Natural killer cell (primary cell): ENCODE measurements at regions not wholly inside any gene's neighbourhood (a gene's known extent, or its start where the extent isn't known, plus 50 kb on each side); places are given as distances from the start of the nearest gene placed in this dataset.

Experiments used
- ATAC-seq, 3 donors: fragments of 150-1000 bp in 2 of 3; fragments of 200-7000 bp in 1 of 3; cut with Tn5 transposase; 1 replicate in 1 of 3; 2 replicates in 2 of 3; pipeline ENCODE4 v1.10.0; 2021; ENCODE audit warnings: mild to moderate bottlenecking in 2 of 3, moderate library complexity in 2 of 3
- DNase-seq, 2 donors: peaks; one replicate each; pipeline versions ENCODE4 v3.0.0 to v3.0.0-alpha.2; 2013 to 2021; ENCODE audit warnings: mixed read lengths in 1 of 2
- H3K27ac ChIP-seq: one replicate; pipeline ENCODE4 v1.5.1; 2013; ENCODE audit warnings: mild to moderate bottlenecking, low read length
- H3K27me3 ChIP-seq: one replicate; pipeline ENCODE4 v1.6.1; 2013; ENCODE audit warnings: low read length; ENCODE audit not compliant: control insufficient read depth, insufficient read depth
- H3K36me3 ChIP-seq: one replicate; pipeline ENCODE4 v1.6.1; 2013; ENCODE audit warnings: low read length; ENCODE audit not compliant: control insufficient read depth, insufficient read depth
- H3K4me1 ChIP-seq: one replicate; pipeline ENCODE4 v1.6.1; 2013; ENCODE audit warnings: low read length; ENCODE audit not compliant: control insufficient read depth, insufficient read depth
- H3K4me3 ChIP-seq: one replicate; pipeline ENCODE4 v1.5.1; 2013; ENCODE audit warnings: low read length
- H3K9me3 ChIP-seq: one replicate; pipeline ENCODE4 v1.6.1; 2013; ENCODE audit warnings: low read length; ENCODE audit not compliant: control insufficient read depth, insufficient read depth
- H3K27ac Mint-ChIP-seq, 2 donors: one replicate each; pipeline ENCODE4 v1.8.0; 2022; ENCODE audit warnings: mild to moderate bottlenecking in 2 of 2, mixed read lengths in 2 of 2, moderate library complexity in 1 of 2
- H3K27me3 Mint-ChIP-seq, 2 donors: one replicate each; pipeline ENCODE4 v1.8.0; 2022; ENCODE audit warnings: low read depth in 2 of 2, mixed read lengths in 2 of 2
- H3K36me3 Mint-ChIP-seq: one replicate; pipeline ENCODE4 v1.8.0; 2022; ENCODE audit warnings: mixed read lengths
- H3K4me1 Mint-ChIP-seq, 2 donors: one replicate each; pipeline ENCODE4 v1.8.0; 2022; ENCODE audit warnings: mixed read lengths in 2 of 2
- H3K4me3 Mint-ChIP-seq: one replicate; pipeline ENCODE4 v1.8.0; 2022; ENCODE audit warnings: mild to moderate bottlenecking, moderate library complexity, mixed read lengths
- H3K9me3 Mint-ChIP-seq, 2 donors: one replicate each; pipeline ENCODE4 v1.8.0; 2022; ENCODE audit warnings: mixed read lengths in 2 of 2
- CTCF ChIP-seq: fragments of 200-600 bp; IDR thresholded peaks from one replicate; pipeline ENCODE4 v1.8.0; 2022; ENCODE audit warnings: antibody characterized with exemption
- WGBS: methylation state at CpG from one replicate; pipeline ENCODE4 v1.1.7; 2013; ENCODE audit warnings: missing lambda C conversion rate; ENCODE audit not compliant: insufficient coverage; 5-methylcytosine and 5-hydroxymethylcytosine counted together
- intact Hi-C: fragments of 100-400 bp; cut with micrococcal nuclease; formaldehyde crosslinking; loops from one replicate; pipeline ENCODE4 v1.14.2; 2022

DNA sequence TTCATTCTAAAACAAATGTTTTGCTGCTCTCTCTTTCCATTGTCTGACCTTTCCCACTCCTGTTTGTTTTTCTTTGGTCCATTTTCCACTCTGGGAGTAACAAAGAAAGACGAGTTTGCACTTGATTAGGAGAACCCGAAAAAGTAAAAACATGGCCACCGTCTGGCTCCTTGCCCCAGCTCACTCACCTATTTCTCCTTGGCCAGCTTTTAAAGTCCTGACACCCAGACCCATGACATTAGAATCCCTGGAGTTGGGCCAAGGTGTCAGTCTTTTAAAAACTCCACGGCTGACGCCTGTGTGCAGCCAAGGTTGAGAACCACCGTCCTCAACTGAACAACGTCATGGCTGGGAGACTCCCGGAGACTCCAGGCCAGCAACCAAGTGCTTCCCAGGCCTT lies 63.6 kb upstream of the FLT1 start:
- intact Hi-C loops = no loop called here
- WGBS = 96% methylated on average over 8 of the region's 8 CpGs
- ATAC-seq = no peak

GRCh38 chr13:28557725-28558520 lies 63.0 kb upstream of the FLT1 start:
- Histone ChIP-seq H3K36me3 (no peaks in the 10 kb centered on the region), H3K27ac (no peak overlapping the region), H3K9me3 (no peaks in the 10 kb centered on the region), H3K4me3 (no peak overlapping the region), H3K4me1 (no peaks in the 10 kb centered on the region), H3K27me3 (no peaks in the 10 kb centered on the region)
- intact Hi-C loops = no loop called here
- no peak for ATAC-seq
- Mint-ChIP-seq H3K27me3 (peaks cover 7 to 8% of the 10 kb centered on the region in 2 donors), H3K4me1 (no peaks in the 10 kb centered on the region), H3K36me3 (no peaks in the 10 kb centered on the region), H3K9me3 (no peaks in the 10 kb centered on the region), H3K4me3 (no peak overlapping the region), H3K27ac (no peak overlapping the region)
- 87% methylated on average over 5 of the region's 5 CpGs for WGBS
- no peak for DNase-seq
- TF ChIP-seq CTCF = no peak

More for the DNA sequence above, 63.6 kb upstream of the FLT1 start:
- Histone ChIP-seq H3K36me3 (no peaks in the 10 kb centered on the region), H3K9me3 (no peaks in the 10 kb centered on the region), H3K27me3 (no peaks in the 10 kb centered on the region), H3K4me3 (no peak overlapping the region), H3K4me1 (no peaks in the 10 kb centered on the region), H3K27ac (no peak overlapping the region)
- Mint-ChIP-seq H3K27ac (no peak overlapping the region), H3K27me3 (peaks cover 8% of the 10 kb centered on the region in 2 donors), H3K36me3 (no peaks in the 10 kb centered on the region), H3K4me1 (no peaks in the 10 kb centered on the region), H3K4me3 (no peak overlapping the region), H3K9me3 (no peaks in the 10 kb centered on the region)
- TF ChIP-seq CTCF = no peak
- DNase-seq = no peak

DNA sequence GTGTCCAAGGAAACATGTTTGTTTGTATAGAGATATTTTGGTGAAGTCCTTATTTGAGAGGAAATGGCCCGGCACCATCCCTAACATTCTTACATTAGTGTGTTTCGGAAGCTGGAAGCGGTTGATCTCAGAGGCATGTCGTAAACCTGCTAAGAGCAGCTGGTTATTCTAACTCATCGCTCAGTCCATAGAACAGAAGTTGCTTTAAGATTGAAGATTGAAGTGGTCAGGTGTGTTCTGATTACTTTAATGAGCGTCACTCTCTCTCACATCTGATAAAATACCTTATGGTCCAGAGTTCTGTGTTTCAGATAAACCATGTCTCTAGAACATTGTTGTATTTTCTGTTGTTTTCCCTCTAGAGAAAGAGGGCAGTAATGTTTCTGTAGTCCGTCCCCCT lies 60.2 kb upstream of the FLT1 start:
- DNase-seq (no peak), ATAC-seq (no peak)
- Mint-ChIP-seq H3K9me3 (no peaks in the 10 kb centered on the region), H3K4me1 (no peaks in the 10 kb centered on the region), H3K4me3 (no peak overlapping the region), H3K27ac (no peak overlapping the region), H3K36me3 (no peaks in the 10 kb centered on the region), H3K27me3 (peaks cover 17% of the 10 kb centered on the region in 2 donors)
- no peak overlapping the region for H3K27ac ChIP-seq
- no peaks in the 10 kb centered on the region for H3K9me3 ChIP-seq
- H3K36me3 ChIP-seq = no peaks in the 10 kb centered on the region
- intact Hi-C loops = no loop called here
- no peaks in the 10 kb centered on the region for H3K27me3 ChIP-seq
- no peak overlapping the region for H3K4me3 ChIP-seq
- 100% methylated on average over 6 of the region's 7 CpGs for WGBS
- H3K4me1 ChIP-seq = no peaks in the 10 kb centered on the region
- TF ChIP-seq CTCF = no peak

- Histone ChIP-seq H3K36me3 (no peaks in the 10 kb centered on the region), H3K4me1 (no peaks in the 10 kb centered on the region), H3K9me3 (no peaks in the 10 kb centered on the region), H3K27ac (no peak overlapping the region), H3K4me3 (no peak overlapping the region), H3K27me3 (no peaks in the 10 kb centered on the region)
- intact Hi-C loops = no loop called here
- no peak for TF ChIP-seq CTCF
- ATAC-seq (no peak), DNase-seq (no peak)
- 87% methylated on average over 5 of the region's 5 CpGs for WGBS
- Mint-ChIP-seq H3K27ac (no peak overlapping the region), H3K4me3 (no peak overlapping the region), H3K9me3 (no peaks in the 10 kb centered on the region), H3K4me1 (no peaks in the 10 kb centered on the region), H3K36me3 (no peaks in the 10 kb centered on the region), H3K27me3 (peaks cover 14 to 21% of the 10 kb centered on the region in 2 donors)
These were observed 59.0 kb upstream of the FLT1 start for GRCh38 chr13:28553971-28554370.
